Posterior vena cava (tissue), 2 donors: ENCODE measurements at regions not wholly inside any gene's neighbourhood (a gene's known extent, or its start where the extent isn't known, plus 50 kb on each side); places are given as distances from the start of the nearest gene placed in this dataset.
"Not testable (repeated sequence)": the region's sequence is repeated elsewhere in the genome, so short reads cannot be mapped to it uniquely, and the experiment has no call there.

ENCODE experiments used
- DNase-seq: peaks from one replicate; pipeline ENCODE4 v3.0.0-alpha.2; 2020; ENCODE audit warnings: low spot score
- intact Hi-C, 2 donors: fragments of 100-400 bp; cut with DNase I; formaldehyde crosslinking; loops; one replicate each; pipeline versions ENCODE4 v1.14.1 to v1.14.2; 2022 to 2023
- donor health status: DM: yes; HTN: yes; CAD: no.
- donor health status: DM: yes; HTN: yes; CAD: no.

DNA sequence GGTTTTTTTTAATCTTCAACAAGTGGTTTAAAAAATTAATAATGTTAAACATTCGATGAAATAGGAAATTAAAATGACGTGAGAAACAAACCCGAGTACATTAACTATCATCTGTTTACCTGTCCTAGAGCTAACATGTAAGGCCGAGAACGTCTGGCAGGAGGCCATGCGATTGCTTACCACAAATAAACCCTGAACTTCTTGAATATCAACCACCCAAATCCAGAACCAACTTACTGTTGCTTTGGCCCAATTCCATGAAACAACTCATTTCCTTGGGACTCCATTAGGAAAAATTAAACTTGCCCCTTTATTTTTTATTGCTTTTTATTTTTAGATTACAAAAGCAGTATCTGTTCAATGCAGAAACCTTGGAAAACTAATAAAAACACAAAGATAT is 228.9 kb upstream of the IRS2 start:
- no peak for DNase-seq
- intact Hi-C loops = no loop called here

DNA sequence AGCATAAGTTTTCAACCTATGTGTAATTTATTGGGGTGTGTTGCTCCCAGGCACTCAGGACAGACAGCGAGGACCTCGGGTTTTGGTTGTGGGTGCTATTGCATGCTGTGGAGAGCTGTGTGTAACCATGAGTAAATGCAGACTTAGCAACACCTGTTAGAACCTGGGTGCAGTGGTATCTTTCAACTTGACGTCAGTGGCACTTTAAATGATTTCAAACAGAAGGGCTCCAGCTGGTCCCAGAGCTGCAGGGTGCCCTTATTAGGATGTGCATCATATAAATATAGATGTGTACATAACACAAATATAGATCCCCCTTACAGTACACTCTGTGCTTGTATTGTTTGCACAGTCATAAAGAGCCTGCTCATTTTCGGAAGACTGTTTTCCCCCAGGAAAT is 228.3 kb upstream of the IRS2 start:
- intact Hi-C loops = no loop called here
- no peak for DNase-seq

GRCh38 chr13:110012102-110012739 is 225.8 kb upstream of the IRS2 start:
- no peak for DNase-seq
- intact Hi-C loops = no loop called here

DNA sequence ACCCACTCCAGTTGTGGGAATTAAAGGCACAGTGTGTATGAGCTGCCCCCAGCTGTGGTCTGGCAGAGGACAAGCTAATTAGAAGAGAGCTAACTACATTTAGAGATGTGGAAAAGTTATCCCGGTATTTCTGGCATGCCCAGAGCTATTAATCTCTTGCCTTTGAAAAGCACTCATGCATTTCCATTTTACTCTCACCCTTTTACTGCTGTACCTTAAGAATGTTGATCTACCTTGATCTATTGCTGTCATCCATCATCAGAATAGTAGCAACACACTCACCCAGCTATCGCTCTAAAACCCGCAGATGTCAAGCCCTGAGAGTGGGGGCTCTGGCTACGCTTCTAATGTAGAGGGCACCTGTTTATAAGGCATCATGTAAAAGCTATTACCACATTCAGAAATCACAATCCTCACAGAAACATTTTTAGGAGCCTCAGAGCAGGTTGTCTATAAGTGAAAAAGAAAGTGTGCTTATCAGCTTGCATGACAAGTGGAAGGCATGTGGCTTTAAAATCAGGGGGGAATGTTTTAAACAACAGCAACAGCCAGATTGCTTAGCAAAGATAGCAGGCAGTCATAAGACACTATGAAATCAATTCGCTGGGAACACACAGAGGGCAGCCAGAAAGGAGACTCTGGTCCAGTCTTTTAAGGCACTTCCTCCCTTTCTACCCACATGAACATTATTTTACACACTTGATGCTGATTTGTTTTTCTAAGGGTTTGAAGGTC is 224.2 kb upstream of the IRS2 start:
- no peak for DNase-seq
- intact Hi-C loops = no loop called here

DNA sequence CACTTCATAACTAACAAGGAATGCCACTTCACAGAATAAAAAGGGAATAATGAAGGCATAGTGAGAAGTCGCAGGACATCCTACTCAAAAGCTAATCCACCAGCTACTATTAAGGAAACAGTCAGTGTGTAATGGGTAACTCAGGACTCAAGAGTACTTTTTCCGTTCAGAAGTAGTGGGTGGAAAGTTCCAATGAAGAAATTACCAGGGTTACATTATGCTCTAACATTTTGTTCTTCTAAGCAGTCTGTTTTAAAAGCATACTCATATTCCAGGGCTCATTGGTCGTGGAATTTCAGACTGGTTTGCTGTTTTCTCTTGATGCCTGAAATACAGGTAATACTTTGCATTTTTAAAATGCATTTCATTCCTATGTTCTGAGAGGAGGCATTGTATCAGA is 222.4 kb upstream of the IRS2 start:
- intact Hi-C loops = no loop called here

DNA sequence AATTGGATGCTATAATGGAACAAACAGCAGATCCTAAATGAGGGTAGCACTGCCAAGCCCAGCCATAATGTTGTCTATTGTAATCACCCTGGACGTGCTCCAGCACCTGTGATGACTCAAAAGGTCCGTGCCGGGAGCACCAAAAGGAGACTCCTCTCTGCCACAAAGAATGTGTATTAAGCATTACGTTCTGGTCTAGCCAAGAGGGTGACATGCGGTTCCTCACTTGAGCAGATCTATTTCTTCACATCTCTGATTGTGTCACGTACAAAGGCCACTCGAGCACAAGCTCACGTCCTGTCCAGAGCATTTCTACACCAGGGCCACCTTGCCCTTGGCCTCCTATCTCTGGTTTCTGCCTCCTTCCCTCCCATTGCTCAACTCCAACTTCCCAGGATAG is 219.9 kb upstream of the IRS2 start:
- intact Hi-C loops = no loop called here

More for the DNA sequence above, 222.4 kb upstream of the IRS2 start:
- DNase-seq = no peak

GRCh38 chr13:110005563-110005962 is 219.2 kb upstream of the IRS2 start:
- intact Hi-C loops = no loop called here
- DNase-seq = no peak

More for the DNA sequence above, 219.9 kb upstream of the IRS2 start:
- DNase-seq = no peak

GRCh38 chr13:110004814-110005213 is 218.4 kb upstream of the IRS2 start:
- no peak for DNase-seq
- intact Hi-C loops = no loop called here

- intact Hi-C loops = no loop called here
- no peak for DNase-seq
Observed at GRCh38 chr13:110001670-110002275, 215.4 kb upstream of the IRS2 start.

DNA sequence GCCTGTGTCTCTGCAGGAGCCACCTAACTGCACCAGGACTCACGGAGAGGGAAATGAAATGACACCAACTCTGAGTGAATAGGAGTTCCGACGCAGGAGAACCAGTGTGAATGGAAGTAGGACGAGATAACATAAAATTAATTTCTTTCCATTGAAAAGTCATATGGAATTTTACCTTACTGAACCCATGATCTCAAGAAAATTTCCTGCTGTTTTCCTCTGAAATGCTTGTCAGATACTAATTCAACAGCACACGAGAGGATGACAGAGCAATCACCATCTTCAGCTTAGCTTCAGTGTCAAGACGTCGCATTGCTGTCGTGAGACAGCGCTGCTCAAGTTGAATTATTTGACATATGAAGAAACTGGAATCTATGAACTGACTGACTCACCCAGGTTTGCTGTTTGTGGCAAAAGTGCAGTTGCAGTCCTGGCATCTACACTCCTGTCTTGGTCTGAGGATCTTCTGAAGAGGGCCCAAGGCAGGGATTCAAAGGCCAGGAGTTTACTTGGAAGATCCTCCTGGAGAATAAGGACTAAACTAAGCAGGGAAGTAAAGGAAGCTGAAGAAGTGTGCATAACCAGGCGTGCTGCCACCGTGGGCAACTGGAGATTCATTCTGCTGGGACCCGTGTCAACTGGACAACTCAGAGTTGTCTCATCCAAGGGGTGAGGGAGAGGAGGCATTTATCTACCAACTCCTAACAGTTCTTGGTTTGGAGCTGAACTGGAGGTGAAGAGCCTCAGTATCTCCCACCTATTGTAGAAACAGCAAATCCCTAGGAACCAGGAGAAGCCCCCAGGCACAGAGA is 214.4 kb upstream of the IRS2 start:
- DNase-seq = no peak
- intact Hi-C loops = no loop called here

DNA sequence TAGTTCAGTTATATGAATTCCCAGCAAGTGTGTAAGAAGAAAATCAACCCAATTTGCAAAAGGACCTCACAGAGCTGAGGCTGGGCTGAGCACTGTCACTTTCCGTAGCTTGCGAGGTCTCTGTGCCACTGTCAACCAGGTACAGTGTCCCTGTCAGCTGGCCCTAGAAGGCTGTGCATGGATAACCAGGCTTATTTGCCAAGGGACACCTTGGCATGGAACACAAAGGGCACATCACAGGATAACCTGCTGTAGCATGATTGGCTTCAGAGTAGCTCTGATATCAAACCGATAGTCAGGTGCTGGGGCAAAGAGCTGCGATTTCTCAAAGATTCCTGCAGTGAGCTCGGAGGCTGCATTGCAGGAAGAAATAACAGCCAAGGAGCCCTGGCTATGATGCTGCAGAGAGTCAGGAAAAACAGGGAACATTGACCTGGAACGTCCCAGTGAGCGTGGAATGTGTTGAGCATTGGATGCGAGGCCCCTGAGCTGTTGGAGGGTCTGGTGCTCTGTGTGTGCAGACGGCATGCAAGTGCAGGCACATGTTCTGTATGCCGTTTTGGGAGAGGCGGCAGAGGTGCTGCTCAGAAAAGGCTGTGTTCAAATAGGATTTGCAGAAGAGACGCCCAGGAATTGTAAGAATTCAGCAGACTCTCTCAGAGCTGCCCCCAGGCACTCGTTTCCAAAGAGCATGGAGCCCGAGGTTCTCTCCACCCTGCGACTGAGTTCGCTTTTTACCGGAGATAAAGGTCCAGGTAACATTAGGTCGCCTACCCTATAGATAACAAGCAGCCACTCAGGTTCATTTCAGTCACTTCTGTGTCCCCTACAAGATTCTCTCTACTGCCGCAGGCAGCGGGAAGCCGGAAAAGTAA is 213.5 kb upstream of the IRS2 start:
- no peak for DNase-seq
- intact Hi-C loops = no loop called here

DNA sequence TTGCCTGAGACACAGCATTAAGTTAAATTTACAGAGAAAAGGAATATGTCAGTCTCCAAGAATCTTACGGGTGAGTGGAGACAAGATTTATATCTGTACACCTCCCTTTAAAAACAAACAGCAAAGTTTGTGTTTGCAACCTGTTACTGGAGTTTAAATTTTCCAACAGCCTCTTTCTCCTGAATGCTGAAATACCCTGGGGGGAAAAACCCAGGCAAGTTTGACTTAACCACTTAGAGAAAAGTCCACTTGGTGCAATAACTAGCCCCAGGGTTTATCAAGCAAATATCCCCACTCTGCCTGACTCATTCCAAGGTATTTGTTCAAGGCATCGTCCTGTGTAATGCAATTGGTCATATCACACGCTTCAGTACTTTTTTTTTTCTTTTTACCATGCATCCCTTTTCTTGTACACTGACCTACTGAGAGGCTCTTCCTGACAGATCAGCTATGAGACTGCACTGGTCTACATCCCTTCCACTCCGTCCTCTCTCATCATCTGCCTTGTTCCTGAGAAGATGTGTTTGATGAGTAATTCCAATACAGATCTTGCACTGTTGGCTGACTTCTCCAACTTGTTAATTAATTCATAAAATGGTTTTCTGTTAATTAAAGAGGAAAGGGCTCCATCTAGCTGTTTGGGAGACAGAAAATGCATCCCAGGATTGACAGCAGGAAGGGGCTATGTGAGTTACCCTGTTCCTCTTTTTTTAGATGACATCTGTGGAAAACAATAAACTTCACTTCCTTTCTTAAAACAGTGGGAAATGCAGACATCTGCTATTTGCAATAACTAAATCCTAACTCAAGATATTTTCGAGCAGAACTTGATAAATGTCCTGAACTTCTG is 212.5 kb upstream of the IRS2 start:
- no peak for DNase-seq
- intact Hi-C loops = no loop called here

GRCh38 chr13:109998037-109998436 is 211.7 kb upstream of the IRS2 start:
- intact Hi-C loops = no loop called here
- DNase-seq = no peak

DNA sequence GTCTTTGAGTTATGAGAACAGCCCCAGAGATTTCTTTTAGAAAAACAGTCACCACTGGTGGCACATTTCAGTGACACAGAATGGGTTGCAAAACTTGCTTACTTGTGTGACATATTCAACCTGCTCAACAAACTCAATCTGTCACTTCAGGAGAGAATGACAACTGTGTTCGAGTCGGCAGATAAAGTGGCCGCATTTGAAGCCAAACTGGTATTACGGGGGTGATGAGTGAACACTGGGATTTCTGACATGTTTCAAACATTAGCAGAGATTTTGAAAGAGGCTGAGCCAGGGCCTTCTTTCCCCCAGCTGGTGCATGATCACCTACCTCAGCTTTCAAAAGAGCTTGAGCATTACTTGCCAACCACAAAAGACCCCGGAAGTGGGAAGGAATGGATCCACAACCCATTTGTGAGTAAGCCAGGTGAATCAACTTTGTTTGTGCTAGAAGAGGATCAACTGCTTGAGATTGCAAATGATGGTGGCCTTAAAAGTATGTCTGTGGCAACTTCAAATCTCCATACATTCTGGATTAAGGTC is 210.7 kb upstream of the IRS2 start:
- DNase-seq, intact Hi-C loops: not testable (repeated sequence)

GRCh38 chr13:109996404-109996960 is 210.1 kb upstream of the IRS2 start:
- intact Hi-C loops = no loop called here
- no peak for DNase-seq

DNA sequence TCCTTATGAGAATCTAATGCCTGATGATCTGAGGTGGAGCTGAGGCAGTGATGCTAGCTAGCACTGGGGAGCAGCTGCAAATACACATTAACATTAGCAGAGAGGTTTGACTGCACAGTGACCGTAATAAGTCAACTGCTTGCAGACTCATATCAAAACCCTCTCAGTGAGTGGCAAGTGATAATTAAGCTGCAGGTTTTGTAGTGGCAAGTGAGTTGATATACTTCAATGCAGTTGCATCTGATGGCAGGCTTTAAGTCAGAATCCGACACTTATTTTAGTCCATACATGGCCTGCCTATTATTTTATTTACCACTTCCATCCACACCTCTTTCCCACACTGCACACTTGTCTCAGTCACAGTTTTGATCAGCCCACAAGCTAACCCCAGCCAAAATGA is 209.2 kb upstream of the IRS2 start:
- intact Hi-C loops = no loop called here
- no peak for DNase-seq

GRCh38 chr13:109990296-109990695 is 203.9 kb upstream of the IRS2 start:
- no peak for DNase-seq
- intact Hi-C loops = no loop called here

GRCh38 chr13:109989686-109990085 is 203.3 kb upstream of the IRS2 start:
- intact Hi-C loops = no loop called here
- no peak for DNase-seq
